ENCODE measurements at regions not wholly inside any gene's neighbourhood (a gene's known extent, or its start where the extent isn't known, plus 50 kb on each side); places are given as distances from the start of the nearest gene placed in this dataset.
A peak's percentile ranks its signal among the peaks of the same experiment; 100 is the strongest.

- DNase-seq (ENCODE audit: extremely low read depth in 1 of 2, low read depth in 1 of 2): peak; percentile 47 to 63
Observed at GRCh38 chr10:60573336-60573735, 183.7 kb upstream of the ANK3 start.

- peak in 1 of 2 donors; percentile 8 for DNase-seq (ENCODE audit: extremely low read depth in 1 of 2, low read depth in 1 of 2)
Observed at GRCh38 chr10:60572511-60573194, 183.0 kb upstream of the ANK3 start.

GRCh38 chr10:60570896-60571295 lies 181.2 kb upstream of the ANK3 start:
- no peak for DNase-seq (ENCODE audit: extremely low read depth in 1 of 2, low read depth in 1 of 2)

GRCh38 chr10:60570272-60570865 lies 180.7 kb upstream of the ANK3 start:
- no peak for DNase-seq (ENCODE audit: extremely low read depth in 1 of 2, low read depth in 1 of 2)

GRCh38 chr10:60569681-60570080 lies 180.0 kb upstream of the ANK3 start:
- no peak for DNase-seq (ENCODE audit: extremely low read depth in 1 of 2, low read depth in 1 of 2)

- DNase-seq (ENCODE audit: extremely low read depth in 1 of 2, low read depth in 1 of 2): no peak
Observed at GRCh38 chr10:60566096-60566495, 176.4 kb upstream of the ANK3 start.

- DNase-seq (ENCODE audit: extremely low read depth in 1 of 2, low read depth in 1 of 2): no peak
Observed at GRCh38 chr10:60565492-60565891, 175.8 kb upstream of the ANK3 start.

GRCh38 chr10:60564475-60564874 lies 174.8 kb upstream of the ANK3 start:
- no peak for DNase-seq (ENCODE audit: extremely low read depth in 1 of 2, low read depth in 1 of 2)

- DNase-seq (ENCODE audit: extremely low read depth in 1 of 2, low read depth in 1 of 2): no peak
Observed at GRCh38 chr10:60560451-60560850, 170.8 kb upstream of the ANK3 start.

- DNase-seq (ENCODE audit: extremely low read depth in 1 of 2, low read depth in 1 of 2): no peak
Observed at GRCh38 chr10:60555700-60556099, 166.0 kb upstream of the ANK3 start.

- no peak for DNase-seq (ENCODE audit: extremely low read depth in 1 of 2, low read depth in 1 of 2)
Observed at GRCh38 chr10:60549686-60550085, 160.0 kb upstream of the ANK3 start.

GRCh38 chr10:60542657-60543056 lies 153.0 kb upstream of the ANK3 start:
- no peak for DNase-seq (ENCODE audit: extremely low read depth in 1 of 2, low read depth in 1 of 2)

GRCh38 chr10:60541451-60541850 lies 151.8 kb upstream of the ANK3 start:
- DNase-seq (ENCODE audit: extremely low read depth in 1 of 2, low read depth in 1 of 2): no peak

GRCh38 chr10:60537697-60538096 lies 148.0 kb upstream of the ANK3 start:
- DNase-seq (ENCODE audit: extremely low read depth in 1 of 2, low read depth in 1 of 2): no peak

GRCh38 chr10:60536529-60537114 lies 146.9 kb upstream of the ANK3 start:
- DNase-seq (ENCODE audit: extremely low read depth in 1 of 2, low read depth in 1 of 2): no peak

- no peak for DNase-seq (ENCODE audit: extremely low read depth in 1 of 2, low read depth in 1 of 2)
Observed at GRCh38 chr10:60535427-60535826, 145.8 kb upstream of the ANK3 start.

GRCh38 chr10:60534761-60535389 lies 145.2 kb upstream of the ANK3 start:
- no peak for DNase-seq (ENCODE audit: extremely low read depth in 1 of 2, low read depth in 1 of 2)

GRCh38 chr10:60532696-60533468 lies 143.2 kb upstream of the ANK3 start:
- DNase-seq (ENCODE audit: extremely low read depth in 1 of 2, low read depth in 1 of 2): no peak

GRCh38 chr10:60531006-60531405 lies 141.3 kb upstream of the ANK3 start:
- DNase-seq (ENCODE audit: extremely low read depth in 1 of 2, low read depth in 1 of 2): no peak

GRCh38 chr10:60527676-60528075 lies 138.0 kb upstream of the ANK3 start:
- no peak for DNase-seq (ENCODE audit: extremely low read depth in 1 of 2, low read depth in 1 of 2)
